PC-3 (cell line): ENCODE measurements at regions not wholly inside any gene's neighbourhood (a gene's known extent, or its start where the extent isn't known, plus 50 kb on each side); places are given as distances from the start of the nearest gene placed in this dataset.

ENCODE experiments used
- CTCF ChIP-seq: fragments of 300-600 bp; sonication (generic); conservative IDR thresholded peaks from 2 replicates; pipeline ENCODE4 v1.5.1; 2017; ENCODE audit warnings: antibody characterized with exemption, low read depth, mild to moderate bottlenecking, low read length
- EZH2phosphoT487 ChIP-seq: fragments of 300-600 bp; sonication (generic); IDR thresholded peaks from 2 replicates; pipeline ENCODE4 v1.6.1; 2018; ENCODE audit warnings: mild to moderate bottlenecking, antibody characterized with exemption, low read length, borderline replicate concordance

- TF ChIP-seq EZH2phosphoT487 (no peak), CTCF (no peak)
Observed at GRCh38 chr5:4876804-4877203, 263.3 kb upstream of the ADAMTS16 start.
